ENCODE measurements at regions not wholly inside any gene's neighbourhood (a gene's known extent, or its start where the extent isn't known, plus 50 kb on each side); places are given as distances from the start of the nearest gene placed in this dataset.

DNA sequence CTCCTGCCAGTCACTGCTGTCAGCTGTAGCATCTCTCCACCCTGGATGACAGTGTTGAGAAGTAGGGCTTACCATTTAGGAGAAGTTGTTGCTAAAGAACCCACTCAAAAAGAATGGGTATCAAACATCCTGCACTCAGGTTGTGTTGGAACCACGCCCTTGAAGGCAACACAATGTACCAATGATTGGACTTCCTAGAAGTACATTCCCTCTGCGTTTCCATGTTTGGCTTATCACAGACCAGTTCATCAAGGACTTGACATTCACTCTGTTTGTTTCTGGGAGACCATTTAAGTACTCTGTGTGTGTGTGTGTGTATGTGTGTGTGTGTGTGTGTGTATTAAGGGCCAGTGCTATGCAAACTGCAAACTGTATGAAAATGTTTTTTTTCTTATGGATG, 200.6 kb upstream of the GATB start:
- H2AK5ac ChIP-seq (ENCODE audit: insufficient read length, low read length): no peak overlapping the region
- DNase-seq: no peak
- H3K27me3 Mint-ChIP-seq (ENCODE audit: low read depth): peaks cover 2% of the 10 kb centered on the region
- no peak for TF ChIP-seq CTCF (conservative IDR thresholded peaks at IDR 0.05)
- H3K4ac ChIP-seq (ENCODE audit: low read depth, low read length): no peak overlapping the region
- no peak overlapping the region for H3K27ac Mint-ChIP-seq
- H3K27me3 ChIP-seq (ENCODE audit: insufficient read depth, low read length): no peaks in the 10 kb centered on the region
- H3K4me2 ChIP-seq (ENCODE audit: insufficient read depth, insufficient read length, low read length): no peak overlapping the region
- H2AFZ ChIP-seq (ENCODE audit: low read length): no peak overlapping the region
- H2BK20ac ChIP-seq (ENCODE audit: low read depth, low read length, poor library complexity, severe bottlenecking): no peak overlapping the region
- no peak overlapping the region for H3K27ac ChIP-seq (ENCODE audit: insufficient read length, low read depth, low read length)
- H3K79me1 ChIP-seq (ENCODE audit: insufficient read depth, low read depth, low read length, poor library complexity, severe bottlenecking): no peaks in the 10 kb centered on the region
- H3K23me2 ChIP-seq (ENCODE audit: insufficient read length, low read depth, low read length, poor library complexity, severe bottlenecking): no peaks in the 10 kb centered on the region
- H2BK12ac ChIP-seq (ENCODE audit: insufficient read length, low read depth, low read length): no peak overlapping the region
- no peaks in the 10 kb centered on the region for H3K9me3 Mint-ChIP-seq
- H2BK5ac ChIP-seq (ENCODE audit: insufficient read length, low read length): no peak overlapping the region
- H4K5ac ChIP-seq (ENCODE audit: insufficient read length, low read depth, low read length): no peak overlapping the region
- H3T11ph ChIP-seq (ENCODE audit: low read length): no peak overlapping the region
- no peaks in the 10 kb centered on the region for H4K20me1 ChIP-seq (ENCODE audit: control insufficient read depth, insufficient read depth, insufficient read length)
- no peak overlapping the region for H3K14ac ChIP-seq (ENCODE audit: insufficient read depth, low read length)
- no peak overlapping the region for H3K23ac ChIP-seq (ENCODE audit: insufficient read length, low read depth, low read length)
- H3K9me3 ChIP-seq (ENCODE audit: control insufficient read depth, low read depth, low read length): no peaks in the 10 kb centered on the region
- H2BK120ac ChIP-seq (ENCODE audit: low read depth, low read length, poor library complexity, severe bottlenecking): no peak overlapping the region
- no peak overlapping the region for H3K4me3 Mint-ChIP-seq
- WGBS (ENCODE audit: extremely low coverage, insufficient read length, low lambda C conversion rate): no CpG with 5 or more reads among the region's 2 CpGs
- H3K18ac ChIP-seq (ENCODE audit: insufficient read length, low read depth, low read length): no peak overlapping the region
- H3K4me1 ChIP-seq (ENCODE audit: insufficient read depth, low read length): peaks cover 2% of the 10 kb centered on the region; the same call in 1 of the 2 replicates
- no peak overlapping the region for H4K8ac ChIP-seq (replicated peaks; ENCODE audit: insufficient read length, low read depth, low read length)
- peaks cover 20 to 22% of the 10 kb centered on the region in 2 experiments for H3K4me1 Mint-ChIP-seq
- no peak overlapping the region for H3K56ac ChIP-seq (ENCODE audit: insufficient read length, low read depth, low read length)
- H3K36me3 Mint-ChIP-seq (ENCODE audit: insufficient read depth in 1 of 3, low read depth in 3 of 3): no peaks in the 10 kb centered on the region
- no peaks in the 10 kb centered on the region for H3K79me2 ChIP-seq (ENCODE audit: insufficient read depth, low read length)
- no peak overlapping the region for H4K91ac ChIP-seq (ENCODE audit: insufficient read length, low read depth, low read length)
- no peak overlapping the region for H3K9ac ChIP-seq (ENCODE audit: extremely low read depth, insufficient read length, low read length)
- H2BK15ac ChIP-seq (ENCODE audit: low read depth, low read length): no peak overlapping the region
